ENCODE measurements at regions not wholly inside any gene's neighbourhood (a gene's known extent, or its start where the extent isn't known, plus 50 kb on each side); places are given as distances from the start of the nearest gene placed in this dataset.
"Not testable (repeated sequence)": the region's sequence is repeated elsewhere in the genome, so short reads cannot be mapped to it uniquely, and the experiment has no call there.

DNA sequence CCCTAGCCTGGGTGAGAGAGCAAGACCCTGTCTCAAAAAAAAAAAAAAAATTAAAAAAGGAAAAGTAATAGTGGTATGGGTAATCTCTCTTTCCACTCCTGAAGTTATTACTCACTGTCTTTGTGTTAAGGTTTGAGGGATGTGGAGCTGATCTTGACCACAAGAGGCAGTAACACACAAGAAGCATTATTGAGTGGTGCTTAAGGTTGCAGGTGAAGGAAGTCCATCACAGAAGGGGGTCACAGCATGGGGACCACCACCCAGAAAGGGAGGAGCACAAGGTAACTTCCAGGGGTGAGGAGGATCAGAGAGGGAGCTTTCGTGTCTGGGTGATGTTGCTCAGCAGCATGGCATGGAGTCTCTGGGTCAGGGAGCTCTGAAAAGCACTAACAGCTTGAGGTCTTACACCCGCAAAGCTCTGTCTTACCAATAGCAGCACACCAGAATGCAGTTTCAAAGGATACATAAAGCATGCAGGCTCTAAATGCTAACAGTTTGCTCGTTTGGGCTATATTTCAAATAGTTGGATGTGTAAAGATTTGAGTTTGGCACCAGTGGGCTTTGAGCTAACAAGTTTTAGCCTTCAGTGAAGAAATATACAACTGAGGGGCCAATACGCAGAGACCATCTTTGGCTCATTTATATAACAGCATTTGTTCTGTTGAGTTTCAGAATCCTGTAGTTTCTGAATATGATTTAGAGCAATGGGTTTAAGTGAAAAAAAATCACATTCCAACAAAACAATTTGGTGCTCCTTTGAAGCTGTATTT, 100.4 kb upstream of the DNAJC1 start:
- H3K36me3 ChIP-seq (ENCODE audit: insufficient read depth, low read length): no peaks in the 10 kb centered on the region

DNA sequence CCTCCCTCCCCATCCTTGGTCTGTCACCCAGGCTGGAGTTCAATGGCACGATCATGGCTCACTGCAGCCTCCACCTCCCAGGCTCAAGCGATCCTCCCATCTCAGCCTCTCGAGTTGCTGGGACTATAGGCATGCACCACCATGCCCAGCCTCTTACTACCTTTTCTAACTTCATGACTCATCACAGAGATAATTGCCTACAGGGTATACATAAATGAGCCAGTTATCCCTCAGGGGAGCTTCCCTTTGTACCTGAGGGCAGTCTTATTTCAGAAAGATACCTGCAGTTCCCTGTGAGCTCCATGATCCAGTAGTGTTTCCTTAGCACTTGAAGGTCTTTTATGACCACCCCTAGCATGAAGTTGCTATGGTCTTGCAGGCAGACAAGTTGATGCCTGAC, 94.2 kb upstream of the DNAJC1 start:
- H3K4me2 ChIP-seq (ENCODE audit: insufficient read depth, low read length): no peak overlapping the region
- DNase-seq (no peak), ATAC-seq (ENCODE audit: insufficient read depth, low read depth) (no peak)
- no peaks in the 10 kb centered on the region for H3K36me3 ChIP-seq (ENCODE audit: insufficient read depth, low read length)
- H4K20me1 ChIP-seq (ENCODE audit: insufficient read depth, low read length): no peaks in the 10 kb centered on the region
- no peak overlapping the region for H3K4me3 ChIP-seq (ENCODE audit: low read depth in 1 of 2, low read length in 2 of 2)
- H3K79me2 ChIP-seq (ENCODE audit: insufficient read depth, low read length): no peaks in the 10 kb centered on the region
- TF ChIP-seq EZH2 (IDR thresholded peaks at IDR 0.05; ENCODE audit: borderline replicate concordance, low read depth, low read length, severe bottlenecking): no peak
- TF ChIP-seq, protein P1, sequence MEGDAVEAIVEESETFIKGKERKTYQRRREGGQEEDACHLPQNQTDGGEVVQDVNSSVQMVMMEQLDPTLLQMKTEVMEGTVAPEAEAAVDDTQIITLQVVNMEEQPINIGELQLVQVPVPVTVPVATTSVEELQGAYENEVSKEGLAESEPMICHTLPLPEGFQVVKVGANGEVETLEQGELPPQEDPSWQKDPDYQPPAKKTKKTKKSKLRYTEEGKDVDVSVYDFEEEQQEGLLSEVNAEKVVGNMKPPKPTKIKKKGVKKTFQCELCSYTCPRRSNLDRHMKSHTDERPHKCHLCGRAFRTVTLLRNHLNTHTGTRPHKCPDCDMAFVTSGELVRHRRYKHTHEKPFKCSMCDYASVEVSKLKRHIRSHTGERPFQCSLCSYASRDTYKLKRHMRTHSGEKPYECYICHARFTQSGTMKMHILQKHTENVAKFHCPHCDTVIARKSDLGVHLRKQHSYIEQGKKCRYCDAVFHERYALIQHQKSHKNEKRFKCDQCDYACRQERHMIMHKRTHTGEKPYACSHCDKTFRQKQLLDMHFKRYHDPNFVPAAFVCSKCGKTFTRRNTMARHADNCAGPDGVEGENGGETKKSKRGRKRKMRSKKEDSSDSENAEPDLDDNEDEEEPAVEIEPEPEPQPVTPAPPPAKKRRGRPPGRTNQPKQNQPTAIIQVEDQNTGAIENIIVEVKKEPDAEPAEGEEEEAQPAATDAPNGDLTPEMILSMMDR (IDR thresholded peaks at IDR 0.05; ENCODE audit: borderline replicate concordance, extremely low read depth, low read length, poor library complexity, severe bottlenecking): no peak
- H3K9ac ChIP-seq (ENCODE audit: low read depth, low read length): no peak overlapping the region
- H3K27ac ChIP-seq (ENCODE audit: low read length): no peak overlapping the region
- H3K9me3 ChIP-seq (ENCODE audit: insufficient read depth, low read length, severe bottlenecking): no peaks in the 10 kb centered on the region
- H2AFZ ChIP-seq (ENCODE audit: low read depth, low read length): no peak overlapping the region
- no peaks in the 10 kb centered on the region for H3K27me3 ChIP-seq (ENCODE audit: insufficient read depth, low read length, poor library complexity)
- no peaks in the 10 kb centered on the region for H3K4me1 ChIP-seq (ENCODE audit: insufficient read depth, low read length)

More for the DNA sequence above, 100.4 kb upstream of the DNAJC1 start:
- no peak overlapping the region for H3K27ac ChIP-seq (ENCODE audit: low read length)
- H4K20me1 ChIP-seq (ENCODE audit: insufficient read depth, low read length): no peaks in the 10 kb centered on the region
- H3K9me3 ChIP-seq (ENCODE audit: insufficient read depth, low read length, severe bottlenecking): no peaks in the 10 kb centered on the region
- H3K27me3 ChIP-seq (ENCODE audit: insufficient read depth, low read length, poor library complexity): no peaks in the 10 kb centered on the region
- H3K4me3 ChIP-seq (ENCODE audit: low read depth in 1 of 2, low read length in 2 of 2): no peak overlapping the region
- no peak overlapping the region for H3K9ac ChIP-seq (ENCODE audit: low read depth, low read length)
- no peak overlapping the region for H3K4me2 ChIP-seq (ENCODE audit: insufficient read depth, low read length)
- H2AFZ ChIP-seq (ENCODE audit: low read depth, low read length): no peak overlapping the region
- TF ChIP-seq EZH2 (IDR thresholded peaks at IDR 0.05; ENCODE audit: borderline replicate concordance, low read depth, low read length, severe bottlenecking): no peak
- TF ChIP-seq, protein P1 (IDR thresholded peaks at IDR 0.05; ENCODE audit: borderline replicate concordance, extremely low read depth, low read length, poor library complexity, severe bottlenecking): peak; percentile 53
- no peak for ATAC-seq (ENCODE audit: insufficient read depth, low read depth)
- no peaks in the 10 kb centered on the region for H3K79me2 ChIP-seq (ENCODE audit: insufficient read depth, low read length)
- no peak for DNase-seq
- H3K4me1 ChIP-seq (ENCODE audit: insufficient read depth, low read length): no peaks in the 10 kb centered on the region

DNA sequence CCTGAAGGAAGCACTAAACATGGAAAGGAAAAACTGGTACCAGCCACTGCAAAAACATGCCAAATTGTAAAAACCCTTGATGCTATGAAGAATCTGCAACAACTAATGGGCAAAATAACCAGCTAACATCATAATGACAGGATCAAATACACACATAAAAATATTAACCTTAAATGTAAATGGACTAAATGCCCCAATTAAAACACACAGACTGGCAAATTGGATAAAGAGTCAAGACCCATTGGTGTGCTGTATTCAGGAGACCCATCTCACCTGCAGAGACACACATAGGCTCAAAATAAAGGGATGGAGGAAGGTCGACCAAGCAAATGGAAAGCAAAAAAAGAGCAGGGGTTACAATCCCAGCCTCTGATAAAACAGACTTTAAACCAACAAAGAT, 87.7 kb upstream of the DNAJC1 start:
- not testable (repeated sequence) for H3K4me3 ChIP-seq (ENCODE audit: low read depth in 1 of 2, low read length in 2 of 2); H4K20me1 ChIP-seq (ENCODE audit: insufficient read depth, low read length); H3K27ac ChIP-seq (ENCODE audit: low read length); H3K9me3 ChIP-seq (ENCODE audit: insufficient read depth, low read length, severe bottlenecking); H3K4me2 ChIP-seq (ENCODE audit: insufficient read depth, low read length); DNase-seq; ATAC-seq (ENCODE audit: insufficient read depth, low read depth); H3K4me1 ChIP-seq (ENCODE audit: insufficient read depth, low read length); H3K27me3 ChIP-seq (ENCODE audit: insufficient read depth, low read length, poor library complexity); H3K36me3 ChIP-seq (ENCODE audit: insufficient read depth, low read length); H2AFZ ChIP-seq (ENCODE audit: low read depth, low read length); H3K79me2 ChIP-seq (ENCODE audit: insufficient read depth, low read length); H3K9ac ChIP-seq (ENCODE audit: low read depth, low read length)

DNA sequence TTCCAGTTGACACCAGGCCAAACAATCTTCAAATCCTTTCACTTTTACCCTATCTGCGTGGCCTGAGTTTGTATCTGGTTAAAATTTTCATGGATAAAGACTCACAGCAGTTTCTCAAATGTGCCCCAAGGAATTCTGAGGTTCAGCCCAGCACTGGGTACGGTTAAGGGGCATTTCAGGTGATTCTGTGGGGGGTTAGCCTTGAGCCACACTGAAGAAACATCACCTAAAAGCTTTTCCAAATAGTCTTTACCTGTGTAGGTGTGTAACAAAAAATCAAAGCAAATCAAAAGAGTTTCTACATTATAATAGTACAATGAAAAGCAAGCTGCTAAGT, 83.8 kb upstream of the DNAJC1 start:
- no peak overlapping the region for H3K27ac ChIP-seq (ENCODE audit: low read length)
- H2AFZ ChIP-seq (ENCODE audit: low read depth, low read length): no peak overlapping the region
- H3K9me3 ChIP-seq (ENCODE audit: insufficient read depth, low read length, severe bottlenecking): no peaks in the 10 kb centered on the region
- H3K27me3 ChIP-seq (ENCODE audit: insufficient read depth, low read length, poor library complexity): no peaks in the 10 kb centered on the region
- H3K36me3 ChIP-seq (ENCODE audit: insufficient read depth, low read length): no peaks in the 10 kb centered on the region
- DNase-seq (no peak), ATAC-seq (ENCODE audit: insufficient read depth, low read depth) (no peak)
- no peaks in the 10 kb centered on the region for H3K4me1 ChIP-seq (ENCODE audit: insufficient read depth, low read length)
- no peaks in the 10 kb centered on the region for H3K79me2 ChIP-seq (ENCODE audit: insufficient read depth, low read length)
- TF ChIP-seq, protein P1 (IDR thresholded peaks at IDR 0.05; ENCODE audit: borderline replicate concordance, extremely low read depth, low read length, poor library complexity, severe bottlenecking): no peak
- no peak for TF ChIP-seq EZH2 (IDR thresholded peaks at IDR 0.05; ENCODE audit: borderline replicate concordance, low read depth, low read length, severe bottlenecking)
- no peak overlapping the region for H3K4me2 ChIP-seq (ENCODE audit: insufficient read depth, low read length)
- no peak overlapping the region for H3K9ac ChIP-seq (ENCODE audit: low read depth, low read length)
- H3K4me3 ChIP-seq (ENCODE audit: low read depth in 1 of 2, low read length in 2 of 2): no peak overlapping the region
- H4K20me1 ChIP-seq (ENCODE audit: insufficient read depth, low read length): no peaks in the 10 kb centered on the region
